ENCODE measurements at regions not wholly inside any gene's neighbourhood (a gene's known extent, or its start where the extent isn't known, plus 50 kb on each side); places are given as distances from the start of the nearest gene placed in this dataset.

GRCh38 chr5:98614341-98614740 is 159.1 kb upstream of the RGMB start:
- Histone ChIP-seq H3K4me1 (peaks cover 0 to 3% (median 0%) of the 10 kb centered on the region in 9 donors), H3K27ac (no peak overlapping the region), H3K4me3 (no peak overlapping the region), H3K9me3 (no peaks in the 10 kb centered on the region), H3K36me3 (no peaks in the 10 kb centered on the region), H3K27me3 (no peaks in the 10 kb centered on the region)
- WGBS, 2 donors: 66 to 74% methylated on average over 1 of the region's 1 CpG
- no peak for DNase-seq
- no peak for ATAC-seq
- no peak for TF ChIP-seq CTCF (IDR thresholded peaks at IDR 0.05)
- intact Hi-C loops (cut with DNase I): no loop called here

GRCh38 chr5:98621821-98622220 is 151.6 kb upstream of the RGMB start:
- no peaks in the 10 kb centered on the region for H3K9me3 ChIP-seq
- TF ChIP-seq CTCF (IDR thresholded peaks at IDR 0.05): no peak
- 61 to 63% methylated on average over 7 of the region's 7 CpGs for WGBS, 2 donors
- no peaks in the 10 kb centered on the region for H3K36me3 ChIP-seq
- no peak overlapping the region for H3K4me3 ChIP-seq
- intact Hi-C loops (cut with DNase I): no loop called here
- H3K4me1 ChIP-seq: no peaks in the 10 kb centered on the region
- ATAC-seq (peak in 1 of 8 donors; percentile 42), DNase-seq (no peak)
- peaks cover 0 to 4% (median 0%) of the 10 kb centered on the region in 7 donors for H3K27me3 ChIP-seq
- no peak overlapping the region for H3K27ac ChIP-seq

- intact Hi-C loops (cut with DNase I): no loop called here
- Histone ChIP-seq H3K4me3 (no peak overlapping the region), H3K27me3 (peaks cover 0 to 4% (median 0%) of the 10 kb centered on the region in 7 donors), H3K4me1 (no peaks in the 10 kb centered on the region), H3K36me3 (no peaks in the 10 kb centered on the region), H3K27ac (no peak overlapping the region), H3K9me3 (peaks cover 0 to 14% (median 0%) of the 10 kb centered on the region in 11 donors)
- WGBS, 2 donors: 70 to 73% methylated on average over 3 of the region's 3 CpGs
- no peak for TF ChIP-seq CTCF (IDR thresholded peaks at IDR 0.05)
- no peak for ATAC-seq
- no peak for DNase-seq
Measured at GRCh38 chr5:98624145-98624880, 149.2 kb upstream of the RGMB start.

- ATAC-seq (no peak), DNase-seq (no peak)
- intact Hi-C loops (cut with DNase I): loop anchor here in 1 of 10 donors (2.0 kb wide), 1 partner anchor 26 kb away; no protein-coding TSS in a partner anchor
- H3K27ac ChIP-seq: no peak overlapping the region
- peaks cover 0 to 18% (median 0%) of the 10 kb centered on the region in 11 donors for H3K9me3 ChIP-seq
- no peaks in the 10 kb centered on the region for H3K36me3 ChIP-seq
- 80 to 85% methylated on average over 3 of the region's 3 CpGs for WGBS, 2 donors
- no peak for TF ChIP-seq CTCF (IDR thresholded peaks at IDR 0.05)
- H3K4me1 ChIP-seq: no peaks in the 10 kb centered on the region
- H3K27me3 ChIP-seq: peaks cover 0 to 4% (median 0%) of the 10 kb centered on the region in 7 donors
- H3K4me3 ChIP-seq: no peak overlapping the region
Measured at GRCh38 chr5:98627121-98627520, 146.3 kb upstream of the RGMB start.
